HepG2 (cell line): ENCODE measurements at regions not wholly inside any gene's neighbourhood (a gene's known extent, or its start where the extent isn't known, plus 50 kb on each side); places are given as distances from the start of the nearest gene placed in this dataset.

Experiments used
- ATAC-seq: fragments of 200-7000 bp; cut with Tn5 transposase; 3 replicates; pipeline ENCODE4 v1.9.1; 2020; ENCODE audit warnings: mild to moderate bottlenecking, moderate library complexity
- BruUV-seq: library from RNA; stranded (reverse); fragments of 400-500 nt; replicated peaks from 2 replicates; lab custom pipeline; 2021; lab: Mats Ljungman, UMichigan
- CTCF ChIA-PET: fragments of 300-600 bp; formaldehyde crosslinking; extraction: SDS; loops from one replicate; lab custom pipeline; 2021; ENCODE audit warnings: low total read pairs, inconsistent platforms, low intra/inter-chr PET ratio; lab: Yijun Ruan, JAX
- POLR2A ChIA-PET: fragments of 350-600 bp; sonication (Branson Sonifier 250); formaldehyde crosslinking; loops from one replicate; lab custom pipeline; 2020; ENCODE audit warnings: antibody characterized with exemption, inconsistent platforms; lab: Yijun Ruan, JAX
- DNase-seq: peaks from one replicate; pipeline ENCODE4 v3.0.0-alpha.2; 2015; ENCODE audit warnings: low spot score
- FAIRE-seq: peaks from 3 replicates; lab custom pipeline; 2011; peaks lifted over from hg19 to GRCh38; lab: Jason Lieb, UNC
- H2AFZ ChIP-seq: one replicate; pipeline ENCODE4 v1.6.1; 2011; ENCODE audit warnings: low read length, inconsistent platforms
- H3K27ac ChIP-seq: fragments of 300-600 bp; 3 replicates; pipeline ENCODE4 v1.8.0; 2011; ENCODE audit warnings: mixed run types, mild to moderate bottlenecking, mixed read lengths, low read length, inconsistent platforms; ENCODE audit not compliant: insufficient read depth; ENCODE audit errors: extremely low read length
- H3K27me3 ChIP-seq, 2 experiments: fragments of 200-600 bp in 1 of 2; 2 replicates in 1 of 2; 3 replicates in 1 of 2; pipeline versions ENCODE4 v1.6.0 to v1.8.0; 2011; ENCODE audit warnings: low read length in 2 of 2, mild to moderate bottlenecking in 2 of 2, moderate library complexity in 2 of 2, inconsistent platforms in 1 of 2; ENCODE audit not compliant: insufficient read depth in 2 of 2, control insufficient read depth in 1 of 2
- H3K36me3 ChIP-seq, 2 experiments: fragments of 200-600 bp in 1 of 2; replicated peaks in 1 of 2; 2 replicates in 1 of 2; 3 replicates in 1 of 2; pipeline versions ENCODE4 v1.5.1 to v1.8.0; 2011; ENCODE audit warnings: low read length in 2 of 2, inconsistent platforms in 1 of 2; ENCODE audit not compliant: insufficient read depth in 2 of 2, control insufficient read depth in 1 of 2
- H3K4me1 ChIP-seq: 2 replicates; pipeline ENCODE4 v1.5.1; 2012; ENCODE audit warnings: low read length, inconsistent platforms; ENCODE audit not compliant: insufficient read depth
- H3K4me2 ChIP-seq: 2 replicates; pipeline ENCODE4 v1.6.0; 2011; ENCODE audit warnings: low read depth, low read length, inconsistent platforms
- H3K4me3 ChIP-seq, 3 experiments: fragments of 200-600 bp in 1 of 3; sonication (generic), shearing (Covaris generic) in 1 of 3; replicated peaks in 1 of 3; 2 replicates each; pipeline ENCODE4 v1.5.1; 2011 to 2016; ENCODE audit warnings: low read length in 3 of 3, inconsistent platforms in 2 of 3, low read depth in 2 of 3, mild to moderate bottlenecking in 2 of 3, control low read depth in 1 of 3, mixed read lengths in 1 of 3; ENCODE audit not compliant: insufficient read depth in 1 of 3
- H3K79me2 ChIP-seq: one replicate; pipeline ENCODE4 v1.6.1; 2011; ENCODE audit warnings: low read length, inconsistent platforms; ENCODE audit not compliant: insufficient read depth
- H3K9ac ChIP-seq: 2 replicates; pipeline ENCODE4 v1.6.0; 2011; ENCODE audit warnings: mild to moderate bottlenecking, low read depth, low read length, inconsistent platforms; ENCODE audit not compliant: insufficient read depth
- H3K9me3 ChIP-seq: 2 replicates; pipeline ENCODE4 v1.5.1; 2012; ENCODE audit warnings: mild to moderate bottlenecking, low read length
- H4K20me1 ChIP-seq: 2 replicates; pipeline ENCODE4 v1.6.0; 2011; ENCODE audit warnings: inconsistent platforms, mild to moderate bottlenecking, low read length, moderate library complexity; ENCODE audit not compliant: insufficient read depth
- AGO2 ChIP-seq: fragments of 200-400 bp; formaldehyde crosslinking; optimal IDR thresholded peaks from 2 replicates; pipeline ENCODE3; 2017; ENCODE audit warnings: mild to moderate bottlenecking, low read depth, low read length, moderate library complexity
- CCDC6 ChIP-seq: sonication (generic); formaldehyde crosslinking; IDR thresholded peaks from 2 replicates; pipeline ENCODE4 v1.8.1; 2022; ENCODE audit warnings: mild to moderate bottlenecking, missing genetic modification reagents, moderate library complexity
- CREM ChIP-seq, 2 experiments: sonication (generic) in 1 of 2; formaldehyde crosslinking in 1 of 2; IDR thresholded peaks; 2 replicates each; pipeline versions ENCODE4 v1.4.0 to v1.6.1; 2016 to 2020; ENCODE audit warnings: antibody characterized with exemption in 1 of 2, mild to moderate bottlenecking in 1 of 2, missing genetic modification reagents in 1 of 2
- KMT2A ChIP-seq: sonication (generic); formaldehyde crosslinking; IDR thresholded peaks from 2 replicates; pipeline ENCODE4 v1.4.0; 2020; ENCODE audit warnings: missing genetic modification reagents
- MAFG ChIP-seq: sonication (generic); formaldehyde crosslinking; IDR thresholded peaks from 2 replicates; pipeline ENCODE4 v1.5.1; 2020; ENCODE audit warnings: mild to moderate bottlenecking, missing genetic modification reagents
- POLR2AphosphoS2 ChIP-seq: IDR thresholded peaks from 2 replicates; pipeline ENCODE4 v1.6.1; 2011; ENCODE audit warnings: low read depth, low read length, improper control_type of control experiment
- ZFP1 ChIP-seq: IDR thresholded peaks from 2 replicates; pipeline ENCODE4 v1.6.1; 2016
- ZNF30 ChIP-seq: sonication (generic); formaldehyde crosslinking; IDR thresholded peaks from 2 replicates; pipeline ENCODE4 v1.5.0; 2020; ENCODE audit warnings: mild to moderate bottlenecking, missing genetic modification reagents
- ZNF781 ChIP-seq: sonication (generic); formaldehyde crosslinking; IDR thresholded peaks from 2 replicates; pipeline ENCODE4 v1.5.1; 2020; ENCODE audit warnings: borderline replicate concordance, mild to moderate bottlenecking, missing genetic modification reagents; ENCODE audit errors: not compliant biosample characterization
- WGBS: methylation state at CpG from one replicate; pipeline ENCODE4 v1.1.6; 2017; ENCODE audit warnings: low lambda C conversion rate; 5-methylcytosine and 5-hydroxymethylcytosine counted together
- in situ Hi-C: cut with HindIII; loops from 2 replicates; pipeline ENCODE4 v1.10.0; 2017; ENCODE audit warnings: low pct_unique_long_range_greater_than_20kb; ENCODE audit not compliant: extremely low pct_ligation_motif_present
- intact Hi-C: fragments of 100-400 bp; cut with micrococcal nuclease; formaldehyde crosslinking; loops from one replicate; pipeline ENCODE4 v1.10.0; 2022; ENCODE audit not compliant: unreplicated experiment
- TF ChIP-seq, protein P1 (sequence below): sonication (generic); formaldehyde crosslinking; IDR thresholded peaks from 2 replicates; pipeline ENCODE4 v1.4.0; 2020; ENCODE audit warnings: missing genetic modification reagents, low read depth, mild to moderate bottlenecking, borderline replicate concordance
- TF ChIP-seq, protein P2 (sequence below): sonication (generic); formaldehyde crosslinking; IDR thresholded peaks from 2 replicates; pipeline ENCODE4 v1.5.0; 2020; ENCODE audit warnings: missing genetic modification reagents
- TF ChIP-seq, protein P3 (sequence below): sonication (generic); formaldehyde crosslinking; conservative IDR thresholded peaks from 2 replicates; pipeline ENCODE4 v1.8.0; 2022; ENCODE audit warnings: low read depth, missing genetic modification reagents
- TF ChIP-seq, protein P4 (sequence below): sonication (generic); formaldehyde crosslinking; IDR thresholded peaks from 2 replicates; pipeline ENCODE4 v1.5.0; 2020; ENCODE audit warnings: missing genetic modification reagents

DNA sequence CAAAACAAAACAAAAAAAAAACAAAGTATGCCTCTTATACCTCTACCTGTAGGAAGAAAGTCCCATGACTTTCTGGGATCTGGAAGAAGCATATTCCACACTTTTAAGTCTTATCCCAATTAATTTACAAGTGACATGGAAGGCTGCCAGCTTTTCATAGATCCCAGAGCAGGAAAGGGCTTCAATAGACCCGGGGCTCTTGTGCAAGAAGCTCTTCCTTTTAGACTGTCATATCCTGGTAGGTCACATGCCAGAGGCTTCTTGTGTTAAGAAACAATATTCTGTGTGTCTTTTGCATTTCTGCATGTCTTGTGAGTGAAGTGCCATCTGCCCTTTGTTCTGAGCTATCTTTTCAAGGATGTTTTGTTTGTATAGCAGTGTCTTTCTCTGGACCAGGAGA, 84.4 kb upstream of the PHOX2B start:
- Histone ChIP-seq H4K20me1 (no peaks in the 10 kb centered on the region), H3K36me3 (no peaks in the 10 kb centered on the region), H3K79me2 (no peaks in the 10 kb centered on the region), H3K4me1 (no peaks in the 10 kb centered on the region), H3K27ac (no peak overlapping the region), H2AFZ (no peak overlapping the region), H3K4me3 (no peak overlapping the region), H3K4me2 (no peak overlapping the region), H3K27me3 (no peaks in the 10 kb centered on the region; a peak in 1 of 5 replicates), H3K9me3 (no peaks in the 10 kb centered on the region), H3K9ac (no peak overlapping the region)
- TF ChIP-seq POLR2AphosphoS2: no peak
- TF ChIP-seq ZNF781 (CRISPR knock-in tag): no peak
- TF ChIP-seq AGO2: no peak
- WGBS: 0% methylated on average over 1 of the region's 1 CpG
- in situ Hi-C loops (no loop called here), intact Hi-C loops (no loop called here)
- no TSS peak for BruUV-seq
- DNase-seq (no peak), ATAC-seq (no peak), FAIRE-seq (no peak)
- ChIA-PET CTCF (no interaction called here), POLR2A (no interaction called here)

DNA sequence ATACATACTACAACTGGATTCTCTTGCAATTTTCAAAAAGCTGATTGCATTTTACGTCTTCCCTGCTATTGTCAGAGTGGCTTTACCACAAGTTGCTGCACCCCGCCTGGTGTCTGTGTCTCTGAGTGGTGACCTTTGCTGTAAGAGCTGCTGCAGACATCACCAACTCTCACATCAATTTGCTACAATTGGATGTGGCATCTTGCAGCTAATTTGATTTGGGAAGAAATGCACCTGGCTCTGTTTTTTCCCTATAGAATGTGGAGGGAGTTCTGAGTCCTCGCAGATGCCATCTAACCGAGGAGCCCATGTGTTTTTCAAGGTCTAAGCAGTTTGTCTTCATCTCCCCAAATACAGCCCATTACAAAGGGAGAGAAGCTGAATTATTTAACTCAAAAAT, 73.8 kb upstream of the PHOX2B start:
- in situ Hi-C loops: no loop called here
- H3K9ac ChIP-seq: no peak overlapping the region
- H3K4me3 ChIP-seq: no peak overlapping the region
- POLR2A ChIA-PET: no interaction called here
- no peak for DNase-seq
- intact Hi-C loops: no loop called here
- CTCF ChIA-PET: no interaction called here
- no peak for ATAC-seq
- 3% methylated on average over 4 of the region's 4 CpGs for WGBS
- FAIRE-seq: no peak
- H3K4me1 ChIP-seq: no peaks in the 10 kb centered on the region
- H3K9me3 ChIP-seq: no peaks in the 10 kb centered on the region
- H2AFZ ChIP-seq: no peak overlapping the region
- BruUV-seq: no TSS peak
- no peaks in the 10 kb centered on the region for H3K79me2 ChIP-seq
- H3K27ac ChIP-seq: no peak overlapping the region
- no peaks in the 10 kb centered on the region for H3K27me3 ChIP-seq
- H3K4me2 ChIP-seq: no peak overlapping the region
- H4K20me1 ChIP-seq: no peaks in the 10 kb centered on the region
- H3K36me3 ChIP-seq: no peaks in the 10 kb centered on the region
- TF ChIP-seq MAFG (CRISPR knock-in tag) (no peak), CCDC6 (no peak), ZNF30 (no peak), CREM (IDR thresholded peaks at IDR 0.05) (no peak), CREM (CRISPR knock-in tag; IDR thresholded peaks at IDR 0.05) (no peak), KMT2A (CRISPR knock-in tag) (no peak), ZFP1 (CRISPR knock-in tag) (no peak)
- TF ChIP-seq, protein P1, sequence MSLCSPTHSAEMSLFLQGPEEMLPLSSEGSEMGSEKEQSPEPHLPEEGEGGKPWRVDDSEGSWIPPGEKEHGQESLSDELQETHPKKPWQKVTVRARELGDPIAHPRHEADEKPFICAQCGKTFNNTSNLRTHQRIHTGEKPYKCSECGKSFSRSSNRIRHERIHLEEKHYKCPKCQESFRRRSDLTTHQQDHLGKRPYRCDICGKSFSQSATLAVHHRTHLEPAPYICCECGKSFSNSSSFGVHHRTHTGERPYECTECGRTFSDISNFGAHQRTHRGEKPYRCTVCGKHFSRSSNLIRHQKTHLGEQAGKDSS: no peak
- TF ChIP-seq, protein P2, sequence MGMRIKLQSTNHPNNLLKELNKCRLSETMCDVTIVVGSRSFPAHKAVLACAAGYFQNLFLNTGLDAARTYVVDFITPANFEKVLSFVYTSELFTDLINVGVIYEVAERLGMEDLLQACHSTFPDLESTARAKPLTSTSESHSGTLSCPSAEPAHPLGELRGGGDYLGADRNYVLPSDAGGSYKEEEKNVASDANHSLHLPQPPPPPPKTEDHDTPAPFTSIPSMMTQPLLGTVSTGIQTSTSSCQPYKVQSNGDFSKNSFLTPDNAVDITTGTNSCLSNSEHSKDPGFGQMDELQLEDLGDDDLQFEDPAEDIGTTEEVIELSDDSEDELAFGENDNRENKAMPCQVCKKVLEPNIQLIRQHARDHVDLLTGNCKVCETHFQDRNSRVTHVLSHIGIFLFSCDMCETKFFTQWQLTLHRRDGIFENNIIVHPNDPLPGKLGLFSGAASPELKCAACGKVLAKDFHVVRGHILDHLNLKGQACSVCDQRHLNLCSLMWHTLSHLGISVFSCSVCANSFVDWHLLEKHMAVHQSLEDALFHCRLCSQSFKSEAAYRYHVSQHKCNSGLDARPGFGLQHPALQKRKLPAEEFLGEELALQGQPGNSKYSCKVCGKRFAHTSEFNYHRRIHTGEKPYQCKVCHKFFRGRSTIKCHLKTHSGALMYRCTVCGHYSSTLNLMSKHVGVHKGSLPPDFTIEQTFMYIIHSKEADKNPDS (CRISPR knock-in tag): no peak
- TF ChIP-seq, protein P3, sequence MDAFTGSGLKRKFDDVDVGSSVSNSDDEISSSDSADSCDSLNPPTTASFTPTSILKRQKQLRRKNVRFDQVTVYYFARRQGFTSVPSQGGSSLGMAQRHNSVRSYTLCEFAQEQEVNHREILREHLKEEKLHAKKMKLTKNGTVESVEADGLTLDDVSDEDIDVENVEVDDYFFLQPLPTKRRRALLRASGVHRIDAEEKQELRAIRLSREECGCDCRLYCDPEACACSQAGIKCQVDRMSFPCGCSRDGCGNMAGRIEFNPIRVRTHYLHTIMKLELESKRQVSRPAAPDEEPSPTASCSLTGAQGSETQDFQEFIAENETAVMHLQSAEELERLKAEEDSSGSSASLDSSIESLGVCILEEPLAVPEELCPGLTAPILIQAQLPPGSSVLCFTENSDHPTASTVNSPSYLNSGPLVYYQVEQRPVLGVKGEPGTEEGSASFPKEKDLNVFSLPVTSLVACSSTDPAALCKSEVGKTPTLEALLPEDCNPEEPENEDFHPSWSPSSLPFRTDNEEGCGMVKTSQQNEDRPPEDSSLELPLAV (CRISPR knock-in tag): no peak
- TF ChIP-seq, protein P4, sequence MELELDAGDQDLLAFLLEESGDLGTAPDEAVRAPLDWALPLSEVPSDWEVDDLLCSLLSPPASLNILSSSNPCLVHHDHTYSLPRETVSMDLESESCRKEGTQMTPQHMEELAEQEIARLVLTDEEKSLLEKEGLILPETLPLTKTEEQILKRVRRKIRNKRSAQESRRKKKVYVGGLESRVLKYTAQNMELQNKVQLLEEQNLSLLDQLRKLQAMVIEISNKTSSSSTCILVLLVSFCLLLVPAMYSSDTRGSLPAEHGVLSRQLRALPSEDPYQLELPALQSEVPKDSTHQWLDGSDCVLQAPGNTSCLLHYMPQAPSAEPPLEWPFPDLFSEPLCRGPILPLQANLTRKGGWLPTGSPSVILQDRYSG (CRISPR knock-in tag): no peak
